NCI-H2227 treated with DMSO at 0.1 percent for 48 hours (cell line): ENCODE measurements at regions not wholly inside any gene's neighbourhood (a gene's known extent, or its start where the extent isn't known, plus 50 kb on each side); places are given as distances from the start of the nearest gene placed in this dataset.
"Not testable (repeated sequence)": the region's sequence is repeated elsewhere in the genome, so short reads cannot be mapped to it uniquely, and the experiment has no call there.

Experiments
- DNase-seq: peaks from one replicate; lab custom pipeline; 2025; lab: John Stamatoyannopoulos, UW

- no peak for DNase-seq
Measured at GRCh38 chr18:71242981-71243380, 954.1 kb downstream of the SOCS6 start.

- DNase-seq, result no peak
Measured at GRCh38 chr18:71238974-71239624, 950.3 kb downstream of the SOCS6 start.

DNA sequence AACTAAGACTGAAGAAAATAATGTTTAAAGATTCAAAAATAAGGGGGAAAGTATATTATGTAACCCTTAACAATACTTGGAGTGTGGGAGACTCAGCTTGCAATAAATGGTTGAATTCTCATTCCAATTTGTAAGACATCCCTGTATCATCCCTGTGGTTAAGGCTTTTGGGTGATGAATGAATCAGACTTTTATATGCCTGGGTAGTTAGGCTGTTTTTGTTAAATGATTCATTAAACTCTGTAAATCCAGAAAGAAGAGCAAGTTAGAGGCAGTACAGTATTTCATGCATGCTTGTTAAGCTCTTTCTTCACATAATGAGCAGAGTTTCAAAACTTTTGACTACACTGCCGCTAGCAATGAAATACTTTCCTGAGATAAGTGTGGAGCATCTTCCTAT, 948.8 kb downstream of the SOCS6 start:
- DNase-seq, result no peak

DNA sequence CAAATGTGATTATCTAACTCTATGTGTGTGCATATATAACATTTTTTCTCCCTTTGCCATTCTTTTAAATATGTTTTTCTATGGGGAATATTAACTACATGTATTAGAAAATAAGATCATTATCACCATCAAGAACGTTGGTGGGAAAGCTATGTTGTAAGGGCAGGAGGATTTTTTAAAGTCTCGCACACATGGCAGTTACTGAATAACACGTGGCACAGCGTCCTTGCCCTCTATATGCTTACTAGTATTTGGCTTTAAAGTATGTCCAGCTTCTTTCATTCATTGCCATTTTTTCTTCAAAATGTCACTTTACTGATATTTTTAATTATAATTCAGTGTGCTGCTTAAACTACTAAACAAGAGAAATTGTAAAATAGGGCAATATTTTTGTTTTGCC, 944.3 kb downstream of the SOCS6 start:
- DNase-seq, result no peak

DNA sequence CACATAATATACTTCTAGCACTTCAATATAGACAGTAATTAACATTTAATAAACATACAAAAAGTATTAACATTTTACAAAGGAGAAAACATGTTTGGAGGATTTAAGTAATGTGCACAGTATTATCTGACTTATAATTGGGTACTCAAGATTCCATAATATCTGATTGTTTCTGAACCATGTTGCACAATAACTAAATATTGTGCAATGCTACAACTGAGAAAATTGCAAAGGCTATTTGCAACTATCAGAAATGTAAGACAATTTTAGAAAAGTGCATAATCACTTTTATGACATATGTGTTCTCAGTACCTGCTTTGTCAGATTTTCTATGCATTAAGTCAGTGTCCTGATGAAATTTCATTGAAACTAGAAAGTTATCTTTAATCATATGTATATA, 934.6 kb downstream of the SOCS6 start:
- no peak for DNase-seq

GRCh38 chr18:71221405-71221804, 932.6 kb downstream of the SOCS6 start:
- no peak for DNase-seq

GRCh38 chr18:71212739-71213138, 923.9 kb downstream of the SOCS6 start:
- not testable (repeated sequence) for DNase-seq

DNA sequence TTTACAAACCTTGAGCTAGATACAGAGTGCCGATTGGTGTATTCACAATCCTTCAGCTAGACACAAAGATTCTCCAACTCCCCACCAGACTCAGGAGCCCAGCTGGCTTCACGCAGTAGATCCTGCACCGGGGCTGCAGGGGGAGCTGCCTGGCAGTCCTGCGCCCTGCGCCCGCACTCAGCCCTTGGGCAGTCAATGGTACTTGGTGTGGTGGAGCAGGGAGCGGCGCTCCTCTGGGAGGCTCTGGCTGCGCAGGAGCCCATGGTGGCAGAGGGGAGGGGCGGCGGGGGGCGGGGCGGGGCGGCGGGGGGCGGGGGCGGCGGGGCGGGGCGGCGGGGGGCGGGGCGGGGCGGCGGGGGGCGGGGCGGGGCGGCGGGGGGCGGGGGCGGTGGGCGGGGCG, 923.4 kb downstream of the SOCS6 start:
- no peak for DNase-seq

GRCh38 chr18:71209944-71210343, 921.1 kb downstream of the SOCS6 start:
- no peak for DNase-seq

GRCh38 chr18:71194438-71194837, 905.6 kb downstream of the SOCS6 start:
- DNase-seq, result no peak

GRCh38 chr18:71189581-71189980, 900.7 kb downstream of the SOCS6 start:
- no peak for DNase-seq

GRCh38 chr18:71168557-71169145, 879.8 kb downstream of the SOCS6 start:
- no peak for DNase-seq

- no peak for DNase-seq
Measured at GRCh38 chr18:71136487-71136886, 847.6 kb downstream of the SOCS6 start.

- DNase-seq, result no peak
Measured at GRCh38 chr18:71134122-71134521, 845.3 kb downstream of the SOCS6 start.

- DNase-seq, result no peak
Measured at GRCh38 chr18:71131918-71132317, 843.1 kb downstream of the SOCS6 start.

DNA sequence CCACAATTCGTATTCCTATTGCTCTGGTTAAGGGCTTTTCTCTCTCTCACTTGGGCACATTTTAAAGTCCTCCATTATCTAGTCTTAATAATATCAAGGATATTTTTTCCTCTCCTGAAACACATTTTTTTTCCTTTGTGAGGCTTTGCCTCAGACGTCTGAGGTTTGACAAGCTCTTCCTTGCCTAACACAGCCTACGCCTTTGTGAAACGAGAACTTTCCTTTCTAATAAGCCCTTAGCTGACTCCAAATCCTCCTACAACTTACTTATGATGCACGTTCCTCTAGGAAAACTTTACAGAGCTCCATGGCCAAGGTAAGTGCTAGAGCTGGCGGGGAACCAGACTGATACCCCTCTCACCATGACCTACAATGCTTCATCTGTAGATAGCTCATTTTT, 841.5 kb downstream of the SOCS6 start:
- no peak for DNase-seq

- DNase-seq, result no peak
Measured at GRCh38 chr18:71125581-71125980, 836.7 kb downstream of the SOCS6 start.

DNA sequence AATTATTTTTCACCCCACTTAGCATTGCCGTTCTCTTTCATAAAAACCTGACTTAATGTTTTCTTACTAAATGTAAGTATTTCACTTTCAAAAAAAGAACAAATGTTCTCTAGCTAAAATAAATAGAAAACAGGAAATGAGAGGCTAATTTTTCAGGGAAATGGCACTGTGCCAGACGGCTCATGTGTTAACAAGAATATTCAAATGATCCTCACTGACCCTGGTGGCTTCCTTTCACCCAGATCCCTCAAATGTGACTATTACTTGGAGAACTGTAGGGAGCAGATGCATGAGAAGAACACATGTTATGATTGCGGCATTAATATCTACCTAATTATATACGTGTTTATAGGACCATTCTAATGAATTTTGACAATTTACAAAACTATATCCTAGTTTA, 827.7 kb downstream of the SOCS6 start:
- DNase-seq, result no peak

DNA sequence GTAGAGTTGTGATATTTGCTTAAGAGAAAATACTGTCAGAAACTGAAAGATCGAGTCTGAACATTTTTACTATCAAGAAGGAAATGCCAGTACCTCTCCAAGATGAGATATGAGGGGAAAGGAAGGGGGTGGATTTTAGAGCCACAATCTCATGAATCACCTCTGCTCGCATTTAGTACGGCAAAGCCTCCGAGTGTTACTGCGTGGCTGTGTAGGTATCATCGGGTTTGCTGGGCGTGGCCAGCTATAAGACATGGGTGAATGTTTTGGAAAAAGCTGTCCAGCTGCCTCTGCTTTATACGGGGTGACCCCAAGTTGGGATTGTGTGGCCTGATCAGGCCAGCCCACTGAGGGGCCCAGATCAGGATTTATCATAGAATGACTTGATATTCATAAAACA, 826.4 kb downstream of the SOCS6 start:
- DNase-seq, result no peak

DNA sequence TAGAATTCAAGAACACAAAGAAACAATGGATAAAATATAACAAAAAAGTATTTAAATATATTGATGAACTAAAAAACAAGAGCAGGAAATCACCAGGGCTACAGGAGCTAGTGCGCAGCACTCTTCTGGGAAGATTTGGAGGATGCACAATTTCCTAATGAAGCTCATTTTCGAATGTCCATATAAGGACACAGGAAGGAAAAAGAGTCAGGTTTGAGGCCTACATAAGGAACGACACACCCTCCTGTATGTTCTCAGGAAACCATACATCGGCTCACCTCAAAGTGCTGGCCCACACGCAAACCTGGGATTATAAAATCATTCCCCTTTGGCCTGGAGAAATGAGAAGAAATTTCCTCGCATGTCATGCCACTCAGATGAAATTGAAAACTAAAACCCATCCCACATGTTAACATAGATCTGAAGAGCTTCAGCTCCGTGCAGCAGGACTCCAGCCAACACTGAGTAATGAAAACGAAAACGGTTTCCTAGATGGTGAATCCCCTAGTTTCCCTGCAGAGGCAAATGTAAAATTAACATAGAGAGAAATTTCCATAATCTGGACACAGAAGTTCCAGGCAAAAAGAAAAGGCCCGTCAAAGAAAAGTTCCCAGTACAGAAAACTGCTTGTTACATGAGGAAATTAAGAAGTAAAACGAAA, 825.8 kb downstream of the SOCS6 start:
- DNase-seq, result no peak

GRCh38 chr18:71107244-71107643, 818.4 kb downstream of the SOCS6 start:
- DNase-seq, result no peak

GRCh38 chr18:71106701-71107100, 817.9 kb downstream of the SOCS6 start:
- no peak for DNase-seq

GRCh38 chr18:71105994-71106546, 817.2 kb downstream of the SOCS6 start:
- DNase-seq, result no peak
